ENCODE measurements at regions not wholly inside any gene's neighbourhood (a gene's known extent, or its start where the extent isn't known, plus 50 kb on each side); places are given as distances from the start of the nearest gene placed in this dataset.

DNA sequence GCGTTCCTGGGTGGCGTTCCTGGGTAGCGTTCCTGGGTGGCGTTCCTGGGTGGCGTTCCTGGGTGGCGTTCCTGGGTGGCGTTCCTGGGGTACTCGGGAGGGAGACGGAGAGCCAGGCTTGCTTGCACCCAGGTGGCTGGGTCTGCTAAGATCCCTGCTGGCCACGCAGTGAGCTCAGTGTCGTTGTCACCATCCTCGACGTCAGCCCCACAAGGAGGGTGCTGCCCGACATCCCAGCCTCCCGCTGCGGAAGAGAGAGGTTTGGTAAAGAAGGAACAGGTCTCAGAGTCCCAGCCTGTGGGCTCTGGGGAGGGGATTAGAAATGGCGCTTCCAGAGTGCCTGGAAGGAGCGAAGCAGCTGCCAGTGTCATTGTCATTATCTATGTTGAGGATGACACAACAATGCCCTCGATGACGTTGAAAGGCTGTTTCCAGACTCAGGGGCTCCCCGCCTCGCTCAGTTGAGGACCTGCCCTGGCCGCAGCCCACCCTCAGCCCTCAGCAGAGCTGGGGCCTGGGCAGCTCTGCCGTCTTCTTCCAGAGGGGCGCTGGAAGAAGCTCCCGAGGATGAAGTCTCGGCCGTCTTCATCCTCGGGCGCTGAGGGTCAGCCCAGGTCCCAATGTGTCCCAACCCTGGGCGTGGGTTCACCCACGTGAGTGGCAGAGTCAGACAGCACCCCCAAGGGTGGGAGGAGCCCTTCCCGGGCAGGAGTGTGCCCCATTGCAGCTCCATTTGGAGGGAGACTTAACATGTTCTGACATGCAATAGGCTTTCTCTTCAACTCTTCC is 328.8 kb downstream of the ADGRD1 start:
- TF ChIP-seq, protein P1, sequence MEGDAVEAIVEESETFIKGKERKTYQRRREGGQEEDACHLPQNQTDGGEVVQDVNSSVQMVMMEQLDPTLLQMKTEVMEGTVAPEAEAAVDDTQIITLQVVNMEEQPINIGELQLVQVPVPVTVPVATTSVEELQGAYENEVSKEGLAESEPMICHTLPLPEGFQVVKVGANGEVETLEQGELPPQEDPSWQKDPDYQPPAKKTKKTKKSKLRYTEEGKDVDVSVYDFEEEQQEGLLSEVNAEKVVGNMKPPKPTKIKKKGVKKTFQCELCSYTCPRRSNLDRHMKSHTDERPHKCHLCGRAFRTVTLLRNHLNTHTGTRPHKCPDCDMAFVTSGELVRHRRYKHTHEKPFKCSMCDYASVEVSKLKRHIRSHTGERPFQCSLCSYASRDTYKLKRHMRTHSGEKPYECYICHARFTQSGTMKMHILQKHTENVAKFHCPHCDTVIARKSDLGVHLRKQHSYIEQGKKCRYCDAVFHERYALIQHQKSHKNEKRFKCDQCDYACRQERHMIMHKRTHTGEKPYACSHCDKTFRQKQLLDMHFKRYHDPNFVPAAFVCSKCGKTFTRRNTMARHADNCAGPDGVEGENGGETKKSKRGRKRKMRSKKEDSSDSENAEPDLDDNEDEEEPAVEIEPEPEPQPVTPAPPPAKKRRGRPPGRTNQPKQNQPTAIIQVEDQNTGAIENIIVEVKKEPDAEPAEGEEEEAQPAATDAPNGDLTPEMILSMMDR (IDR thresholded peaks at IDR 0.05), result no peak
- no peak for TF ChIP-seq EZH2 (IDR thresholded peaks at IDR 0.05)
- no peak for TF ChIP-seq EZH2phosphoT487 (IDR thresholded peaks at IDR 0.05)
